Aorta (tissue), 5 donors: ENCODE measurements at regions not wholly inside any gene's neighbourhood (a gene's known extent, or its start where the extent isn't known, plus 50 kb on each side); places are given as distances from the start of the nearest gene placed in this dataset.

Experiments used
- ATAC-seq: fragments of 200-7000 bp; cut with Tn5 transposase; one replicate; pipeline ENCODE4 v1.9.1; 2022; ENCODE audit warnings: moderate library complexity; ENCODE audit not compliant: low FRiP score
- DNase-seq, 2 donors: peaks; one replicate each; pipeline ENCODE4 v3.0.0-alpha.2; 2020
- H3K27ac ChIP-seq, 2 donors: one replicate each; pipeline ENCODE4 v1.5.1; 2013; ENCODE audit warnings: low read length in 2 of 2, mild to moderate bottlenecking in 2 of 2, moderate library complexity in 2 of 2, control low read depth in 1 of 2, inconsistent platforms in 1 of 2, low read depth in 1 of 2
- H3K27me3 ChIP-seq, 2 donors: one replicate each; pipeline ENCODE4 v1.6.1; 2013; ENCODE audit warnings: control low read depth in 1 of 2, low read length in 1 of 2, mild to moderate bottlenecking in 1 of 2, moderate library complexity in 1 of 2; ENCODE audit not compliant: insufficient read depth in 2 of 2, control insufficient read depth in 1 of 2
- H3K36me3 ChIP-seq, 2 donors: one replicate each; pipeline ENCODE4 v1.6.1; 2013; ENCODE audit warnings: control low read depth in 1 of 2, low read length in 1 of 2, mild to moderate bottlenecking in 1 of 2; ENCODE audit not compliant: insufficient read depth in 2 of 2, control insufficient read depth in 1 of 2
- H3K4me1 ChIP-seq, 2 donors: one replicate each; pipeline ENCODE4 v1.6.1; 2013; ENCODE audit warnings: low read length in 2 of 2, control low read depth in 1 of 2, mild to moderate bottlenecking in 1 of 2, moderate library complexity in 1 of 2; ENCODE audit not compliant: insufficient read depth in 2 of 2, control insufficient read depth in 1 of 2
- H3K4me3 ChIP-seq, 2 donors: one replicate each; pipeline ENCODE4 v1.5.1; 2013; ENCODE audit warnings: low read length in 2 of 2, control low read depth in 1 of 2, mild to moderate bottlenecking in 1 of 2
- H3K9me3 ChIP-seq: one replicate; pipeline ENCODE4 v1.6.1; 2013; ENCODE audit warnings: mild to moderate bottlenecking, low read length; ENCODE audit not compliant: control insufficient read depth
- WGBS, 2 donors: extraction: QIAGEN DNeasy Blood & Tissue Kit; methylation state at CpG; one replicate each; pipeline ENCODE4 v1.1.7; 2013; 5-methylcytosine and 5-hydroxymethylcytosine counted together
- intact Hi-C, 2 donors: fragments of 100-400 bp; cut with DNase I; formaldehyde crosslinking; loops; one replicate each; pipeline versions ENCODE4 v1.14.2 to v1.15.0; 2022
- donor health status: healthy with polysubstance abuse.
- donor health status: Bipolar disorder and iron deficiency.
- donor health status: DM: no; HTN: no; CAD: no.
- donor health status: DM: no; HTN: no; CAD: no.
- donor health status: DM: yes; HTN: yes; CAD: no.

GRCh38 chr12:127455347-127456265 lies 811.4 kb upstream of the TMEM132C start:
- Histone ChIP-seq H3K27ac (no peak overlapping the region), H3K27me3 (no peaks in the 10 kb centered on the region), H3K4me3 (peak overlapping the region; percentile 27 to 53), H3K36me3 (no peaks in the 10 kb centered on the region), H3K9me3 (no peaks in the 10 kb centered on the region), H3K4me1 (peaks cover 0 to 5% of the 10 kb centered on the region in 2 donors)
- ATAC-seq, result peak; percentile 44
- DNase-seq, result peak in 1 of 2 donors; percentile 50
- intact Hi-C loops, result no loop called here
- 1 to 2% methylated on average over 54 to 85 of the region's 85 CpGs for WGBS, 2 donors

- ATAC-seq (no peak), DNase-seq (no peak)
- Histone ChIP-seq H3K4me3 (no peak overlapping the region), H3K27me3 (no peaks in the 10 kb centered on the region), H3K9me3 (no peaks in the 10 kb centered on the region), H3K27ac (no peak overlapping the region), H3K4me1 (peaks cover 0 to 5% of the 10 kb centered on the region in 2 donors), H3K36me3 (no peaks in the 10 kb centered on the region)
- 82 to 86% methylated on average over 5 of the region's 5 CpGs for WGBS, 2 donors
- intact Hi-C loops, result no loop called here
Observed at GRCh38 chr12:127457726-127458125, 809.2 kb upstream of the TMEM132C start.

- no peak for DNase-seq
- no peak overlapping the region for H3K4me3 ChIP-seq
- no peak for ATAC-seq
- no peaks in the 10 kb centered on the region for H3K27me3 ChIP-seq
- 76 to 77% methylated on average over 2 of the region's 2 CpGs for WGBS, 2 donors
- intact Hi-C loops, result no loop called here
- H3K9me3 ChIP-seq, result no peaks in the 10 kb centered on the region
- H3K27ac ChIP-seq, result no peak overlapping the region
- H3K4me1 ChIP-seq, result peaks cover 0 to 3% of the 10 kb centered on the region in 2 donors
- no peaks in the 10 kb centered on the region for H3K36me3 ChIP-seq
Observed at GRCh38 chr12:127459166-127459565, 807.8 kb upstream of the TMEM132C start.

- ATAC-seq (no peak), DNase-seq (no peak)
- H3K9me3 ChIP-seq, result no peaks in the 10 kb centered on the region
- intact Hi-C loops, result no loop called here
- no peaks in the 10 kb centered on the region for H3K36me3 ChIP-seq
- no peak overlapping the region for H3K4me3 ChIP-seq
- WGBS, 2 donors, result 81 to 85% methylated on average over 6 of the region's 6 CpGs
- H3K4me1 ChIP-seq, result peaks cover 0 to under 1% of the 10 kb centered on the region in 2 donors
- H3K27ac ChIP-seq, result no peak overlapping the region
- no peaks in the 10 kb centered on the region for H3K27me3 ChIP-seq
Observed at GRCh38 chr12:127459687-127460086, 807.3 kb upstream of the TMEM132C start.

GRCh38 chr12:127463237-127463636 lies 803.7 kb upstream of the TMEM132C start:
- H3K9me3 ChIP-seq, result no peaks in the 10 kb centered on the region
- ATAC-seq (no peak), DNase-seq (no peak)
- intact Hi-C loops, result no loop called here
- no peak overlapping the region for H3K4me3 ChIP-seq
- 93 to 97% methylated on average over 1 of the region's 1 CpG for WGBS, 2 donors
- H3K4me1 ChIP-seq, result no peaks in the 10 kb centered on the region
- H3K27ac ChIP-seq, result no peak overlapping the region
- H3K36me3 ChIP-seq, result no peaks in the 10 kb centered on the region
- no peaks in the 10 kb centered on the region for H3K27me3 ChIP-seq

GRCh38 chr12:127469331-127469730 lies 797.6 kb upstream of the TMEM132C start:
- Histone ChIP-seq H3K36me3 (no peaks in the 10 kb centered on the region), H3K27me3 (no peaks in the 10 kb centered on the region), H3K4me1 (peaks cover 0 to 2% of the 10 kb centered on the region in 2 donors), H3K4me3 (no peak overlapping the region), H3K27ac (no peak overlapping the region), H3K9me3 (no peaks in the 10 kb centered on the region)
- no peak for DNase-seq
- no peak for ATAC-seq
- 9 to 24% methylated on average over 1 of the region's 1 CpG for WGBS, 2 donors
- intact Hi-C loops, result no loop called here

- ATAC-seq (no peak), DNase-seq (no peak)
- H3K27ac ChIP-seq, result no peak overlapping the region
- peaks cover 0 to 2% of the 10 kb centered on the region in 2 donors for H3K4me1 ChIP-seq
- H3K4me3 ChIP-seq, result no peak overlapping the region
- H3K36me3 ChIP-seq, result no peaks in the 10 kb centered on the region
- H3K9me3 ChIP-seq, result no peaks in the 10 kb centered on the region
- H3K27me3 ChIP-seq, result no peaks in the 10 kb centered on the region
- intact Hi-C loops, result no loop called here
- WGBS, 2 donors, result 83 to 88% methylated on average over 6 of the region's 6 CpGs
Observed at GRCh38 chr12:127473766-127474165, 793.2 kb upstream of the TMEM132C start.

GRCh38 chr12:127479256-127479655 lies 787.7 kb upstream of the TMEM132C start:
- Histone ChIP-seq H3K27ac (peak overlapping the region in 1 of 2 donors; percentile 16), H3K36me3 (no peaks in the 10 kb centered on the region), H3K4me1 (no peaks in the 10 kb centered on the region), H3K27me3 (no peaks in the 10 kb centered on the region), H3K9me3 (no peaks in the 10 kb centered on the region), H3K4me3 (no peak overlapping the region)
- 42 to 43% methylated on average over 5 of the region's 5 CpGs for WGBS, 2 donors
- intact Hi-C loops, result no loop called here
- no peak for DNase-seq
- no peak for ATAC-seq

- intact Hi-C loops, result no loop called here
Observed at GRCh38 chr12:127480775-127481314, 786.1 kb upstream of the TMEM132C start.

More at GRCh38 chr12:127480775-127481314, 786.1 kb upstream of the TMEM132C start:
- no peaks in the 10 kb centered on the region for H3K27me3 ChIP-seq
- H3K4me1 ChIP-seq, result no peaks in the 10 kb centered on the region
- H3K9me3 ChIP-seq, result no peaks in the 10 kb centered on the region
- ATAC-seq (no peak), DNase-seq (no peak)
- WGBS, 2 donors, result 76 to 88% methylated on average over 5 of the region's 5 CpGs
- no peak overlapping the region for H3K27ac ChIP-seq
- no peaks in the 10 kb centered on the region for H3K36me3 ChIP-seq
- no peak overlapping the region for H3K4me3 ChIP-seq
